ENCODE measurements at regions not wholly inside any gene's neighbourhood (a gene's known extent, or its start where the extent isn't known, plus 50 kb on each side); places are given as distances from the start of the nearest gene placed in this dataset.

DNA sequence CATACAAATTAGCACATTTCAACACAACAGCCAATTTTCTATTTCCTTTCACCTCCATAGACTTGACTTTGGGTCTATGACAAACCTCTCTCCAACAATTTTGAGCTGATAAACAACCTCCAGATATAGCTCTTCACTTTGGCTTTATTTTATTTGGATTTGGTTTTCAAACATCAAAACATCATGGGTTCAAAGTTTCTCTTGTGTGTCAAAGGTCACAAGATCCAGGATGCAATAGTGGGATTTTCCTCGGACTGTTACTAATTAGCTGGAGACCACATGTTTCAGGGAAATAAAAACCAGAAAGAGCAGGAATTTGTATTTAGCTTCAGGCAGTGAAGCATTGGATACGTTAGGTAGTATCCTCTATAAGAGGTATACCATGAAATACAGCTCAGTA lies 351.0 kb upstream of the SOX9 start (continued):
- TF ChIP-seq SIRT6 (IDR thresholded peaks at IDR 0.05; ENCODE audit: low read length) (no peak), SRF (IDR thresholded peaks at IDR 0.05; ENCODE audit: low read depth, low read length) (no peak), POLR2A (IDR thresholded peaks at IDR 0.05; ENCODE audit: control extremely low read depth in 1 of 2, low read depth in 2 of 2, low read length in 2 of 2) (no peak)
- TF ChIP-seq, protein P1, sequence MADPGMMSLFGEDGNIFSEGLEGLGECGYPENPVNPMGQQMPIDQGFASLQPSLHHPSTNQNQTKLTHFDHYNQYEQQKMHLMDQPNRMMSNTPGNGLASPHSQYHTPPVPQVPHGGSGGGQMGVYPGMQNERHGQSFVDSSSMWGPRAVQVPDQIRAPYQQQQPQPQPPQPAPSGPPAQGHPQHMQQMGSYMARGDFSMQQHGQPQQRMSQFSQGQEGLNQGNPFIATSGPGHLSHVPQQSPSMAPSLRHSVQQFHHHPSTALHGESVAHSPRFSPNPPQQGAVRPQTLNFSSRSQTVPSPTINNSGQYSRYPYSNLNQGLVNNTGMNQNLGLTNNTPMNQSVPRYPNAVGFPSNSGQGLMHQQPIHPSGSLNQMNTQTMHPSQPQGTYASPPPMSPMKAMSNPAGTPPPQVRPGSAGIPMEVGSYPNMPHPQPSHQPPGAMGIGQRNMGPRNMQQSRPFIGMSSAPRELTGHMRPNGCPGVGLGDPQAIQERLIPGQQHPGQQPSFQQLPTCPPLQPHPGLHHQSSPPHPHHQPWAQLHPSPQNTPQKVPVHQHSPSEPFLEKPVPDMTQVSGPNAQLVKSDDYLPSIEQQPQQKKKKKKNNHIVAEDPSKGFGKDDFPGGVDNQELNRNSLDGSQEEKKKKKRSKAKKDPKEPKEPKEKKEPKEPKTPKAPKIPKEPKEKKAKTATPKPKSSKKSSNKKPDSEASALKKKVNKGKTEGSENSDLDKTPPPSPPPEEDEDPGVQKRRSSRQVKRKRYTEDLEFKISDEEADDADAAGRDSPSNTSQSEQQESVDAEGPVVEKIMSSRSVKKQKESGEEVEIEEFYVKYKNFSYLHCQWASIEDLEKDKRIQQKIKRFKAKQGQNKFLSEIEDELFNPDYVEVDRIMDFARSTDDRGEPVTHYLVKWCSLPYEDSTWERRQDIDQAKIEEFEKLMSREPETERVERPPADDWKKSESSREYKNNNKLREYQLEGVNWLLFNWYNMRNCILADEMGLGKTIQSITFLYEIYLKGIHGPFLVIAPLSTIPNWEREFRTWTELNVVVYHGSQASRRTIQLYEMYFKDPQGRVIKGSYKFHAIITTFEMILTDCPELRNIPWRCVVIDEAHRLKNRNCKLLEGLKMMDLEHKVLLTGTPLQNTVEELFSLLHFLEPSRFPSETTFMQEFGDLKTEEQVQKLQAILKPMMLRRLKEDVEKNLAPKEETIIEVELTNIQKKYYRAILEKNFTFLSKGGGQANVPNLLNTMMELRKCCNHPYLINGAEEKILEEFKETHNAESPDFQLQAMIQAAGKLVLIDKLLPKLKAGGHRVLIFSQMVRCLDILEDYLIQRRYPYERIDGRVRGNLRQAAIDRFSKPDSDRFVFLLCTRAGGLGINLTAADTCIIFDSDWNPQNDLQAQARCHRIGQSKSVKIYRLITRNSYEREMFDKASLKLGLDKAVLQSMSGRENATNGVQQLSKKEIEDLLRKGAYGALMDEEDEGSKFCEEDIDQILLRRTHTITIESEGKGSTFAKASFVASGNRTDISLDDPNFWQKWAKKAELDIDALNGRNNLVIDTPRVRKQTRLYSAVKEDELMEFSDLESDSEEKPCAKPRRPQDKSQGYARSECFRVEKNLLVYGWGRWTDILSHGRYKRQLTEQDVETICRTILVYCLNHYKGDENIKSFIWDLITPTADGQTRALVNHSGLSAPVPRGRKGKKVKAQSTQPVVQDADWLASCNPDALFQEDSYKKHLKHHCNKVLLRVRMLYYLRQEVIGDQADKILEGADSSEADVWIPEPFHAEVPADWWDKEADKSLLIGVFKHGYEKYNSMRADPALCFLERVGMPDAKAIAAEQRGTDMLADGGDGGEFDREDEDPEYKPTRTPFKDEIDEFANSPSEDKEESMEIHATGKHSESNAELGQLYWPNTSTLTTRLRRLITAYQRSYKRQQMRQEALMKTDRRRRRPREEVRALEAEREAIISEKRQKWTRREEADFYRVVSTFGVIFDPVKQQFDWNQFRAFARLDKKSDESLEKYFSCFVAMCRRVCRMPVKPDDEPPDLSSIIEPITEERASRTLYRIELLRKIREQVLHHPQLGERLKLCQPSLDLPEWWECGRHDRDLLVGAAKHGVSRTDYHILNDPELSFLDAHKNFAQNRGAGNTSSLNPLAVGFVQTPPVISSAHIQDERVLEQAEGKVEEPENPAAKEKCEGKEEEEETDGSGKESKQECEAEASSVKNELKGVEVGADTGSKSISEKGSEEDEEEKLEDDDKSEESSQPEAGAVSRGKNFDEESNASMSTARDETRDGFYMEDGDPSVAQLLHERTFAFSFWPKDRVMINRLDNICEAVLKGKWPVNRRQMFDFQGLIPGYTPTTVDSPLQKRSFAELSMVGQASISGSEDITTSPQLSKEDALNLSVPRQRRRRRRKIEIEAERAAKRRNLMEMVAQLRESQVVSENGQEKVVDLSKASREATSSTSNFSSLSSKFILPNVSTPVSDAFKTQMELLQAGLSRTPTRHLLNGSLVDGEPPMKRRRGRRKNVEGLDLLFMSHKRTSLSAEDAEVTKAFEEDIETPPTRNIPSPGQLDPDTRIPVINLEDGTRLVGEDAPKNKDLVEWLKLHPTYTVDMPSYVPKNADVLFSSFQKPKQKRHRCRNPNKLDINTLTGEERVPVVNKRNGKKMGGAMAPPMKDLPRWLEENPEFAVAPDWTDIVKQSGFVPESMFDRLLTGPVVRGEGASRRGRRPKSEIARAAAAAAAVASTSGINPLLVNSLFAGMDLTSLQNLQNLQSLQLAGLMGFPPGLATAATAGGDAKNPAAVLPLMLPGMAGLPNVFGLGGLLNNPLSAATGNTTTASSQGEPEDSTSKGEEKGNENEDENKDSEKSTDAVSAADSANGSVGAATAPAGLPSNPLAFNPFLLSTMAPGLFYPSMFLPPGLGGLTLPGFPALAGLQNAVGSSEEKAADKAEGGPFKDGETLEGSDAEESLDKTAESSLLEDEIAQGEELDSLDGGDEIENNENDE (IDR thresholded peaks at IDR 0.05; ENCODE audit: insufficient replicate concordance, low read length) = no peak
